OCI-LY1 (cell line): ENCODE measurements at regions not wholly inside any gene's neighbourhood (a gene's known extent, or its start where the extent isn't known, plus 50 kb on each side); places are given as distances from the start of the nearest gene placed in this dataset.

Experiments
- CTCF ChIP-seq: fragments of 200-600 bp; sonication (generic), shearing (Covaris generic); IDR thresholded peaks from 2 replicates; pipeline ENCODE4 v1.5.1; 2017; ENCODE audit warnings: mild to moderate bottlenecking, antibody characterized with exemption, low read length, moderate library complexity, mixed read lengths
- EZH2 ChIP-seq: fragments of 200-600 bp; sonication (generic), shearing (Covaris generic); IDR thresholded peaks from 2 replicates; pipeline ENCODE4 v1.8.0; 2017; ENCODE audit warnings: borderline replicate concordance, mixed run types, mild to moderate bottlenecking, antibody characterized with exemption, low read length, moderate library complexity, mixed read lengths

GRCh38 chr1:218751208-218751948 lies 406.2 kb downstream of the TGFB2 start:
- TF ChIP-seq CTCF (no peak), EZH2 (no peak)
